ENCODE measurements at regions not wholly inside any gene's neighbourhood (a gene's known extent, or its start where the extent isn't known, plus 50 kb on each side); places are given as distances from the start of the nearest gene placed in this dataset.

- TF ChIP-seq CTCF (IDR thresholded peaks at IDR 0.05; ENCODE audit: insufficient read depth, low read length, poor library complexity, severe bottlenecking), result no peak
- DNase-seq (ENCODE audit: extremely low read depth, insufficient read length), result no peak
- Histone ChIP-seq H3K4me3 (replicated peaks; ENCODE audit: low read depth, low read length) (no peak overlapping the region), H3K27me3 (replicated peaks; ENCODE audit: control insufficient read depth, insufficient read depth, low read length) (no peaks in the 10 kb centered on the region), H3K36me3 (ENCODE audit: control insufficient read depth, insufficient read depth, low read length) (no peaks in the 10 kb centered on the region)
These were observed 461.3 kb downstream of the KIF16B start for GRCh38 chr20:16111852-16112412.

- TF ChIP-seq CTCF (IDR thresholded peaks at IDR 0.05; ENCODE audit: insufficient read depth, low read length, poor library complexity, severe bottlenecking), result no peak
- DNase-seq (ENCODE audit: extremely low read depth, insufficient read length), result no peak
- Histone ChIP-seq H3K36me3 (ENCODE audit: control insufficient read depth, insufficient read depth, low read length) (no peaks in the 10 kb centered on the region), H3K27me3 (replicated peaks; ENCODE audit: control insufficient read depth, insufficient read depth, low read length) (no peaks in the 10 kb centered on the region), H3K4me3 (replicated peaks; ENCODE audit: low read depth, low read length) (no peak overlapping the region)
These were observed 461.9 kb downstream of the KIF16B start for GRCh38 chr20:16111172-16111832.

- no peak for TF ChIP-seq CTCF (IDR thresholded peaks at IDR 0.05; ENCODE audit: insufficient read depth, low read length, poor library complexity, severe bottlenecking)
- no peaks in the 10 kb centered on the region for H3K27me3 ChIP-seq (replicated peaks; ENCODE audit: control insufficient read depth, insufficient read depth, low read length)
- H3K4me3 ChIP-seq (replicated peaks; ENCODE audit: low read depth, low read length), result no peak overlapping the region
- H3K36me3 ChIP-seq (ENCODE audit: control insufficient read depth, insufficient read depth, low read length), result no peaks in the 10 kb centered on the region
- DNase-seq (ENCODE audit: extremely low read depth, insufficient read length), result no peak
These were observed 465.9 kb downstream of the KIF16B start for GRCh38 chr20:16107172-16107870.

- TF ChIP-seq CTCF (IDR thresholded peaks at IDR 0.05; ENCODE audit: insufficient read depth, low read length, poor library complexity, severe bottlenecking), result no peak
- DNase-seq (ENCODE audit: extremely low read depth, insufficient read length), result no peak
- H3K27me3 ChIP-seq (replicated peaks; ENCODE audit: control insufficient read depth, insufficient read depth, low read length), result no peaks in the 10 kb centered on the region
- H3K4me3 ChIP-seq (replicated peaks; ENCODE audit: low read depth, low read length), result no peak overlapping the region
- H3K36me3 ChIP-seq (ENCODE audit: control insufficient read depth, insufficient read depth, low read length), result no peaks in the 10 kb centered on the region
These were observed 466.9 kb downstream of the KIF16B start for GRCh38 chr20:16106191-16106849.

GRCh38 chr20:16104783-16105182 is 468.5 kb downstream of the KIF16B start:
- no peaks in the 10 kb centered on the region for H3K27me3 ChIP-seq (replicated peaks; ENCODE audit: control insufficient read depth, insufficient read depth, low read length)
- H3K36me3 ChIP-seq (ENCODE audit: control insufficient read depth, insufficient read depth, low read length), result no peaks in the 10 kb centered on the region
- no peak for TF ChIP-seq CTCF (IDR thresholded peaks at IDR 0.05; ENCODE audit: insufficient read depth, low read length, poor library complexity, severe bottlenecking)
- H3K4me3 ChIP-seq (replicated peaks; ENCODE audit: low read depth, low read length), result no peak overlapping the region
- DNase-seq (ENCODE audit: extremely low read depth, insufficient read length), result no peak
